HUES6 (cell line): ENCODE measurements at regions not wholly inside any gene's neighbourhood (a gene's known extent, or its start where the extent isn't known, plus 50 kb on each side); places are given as distances from the start of the nearest gene placed in this dataset.

Experiments
- H3K27ac ChIP-seq: 2 replicates; pipeline ENCODE4 v1.7.0; 2013; ENCODE audit warnings: low read depth, mild to moderate bottlenecking, low read length, inconsistent platforms
- H3K27me3 ChIP-seq: 2 replicates; pipeline ENCODE4 v1.6.1; 2013; ENCODE audit warnings: low read length; ENCODE audit not compliant: control insufficient read depth, insufficient read depth
- H3K36me3 ChIP-seq: 2 replicates; pipeline ENCODE4 v1.6.1; 2013; ENCODE audit warnings: low read length; ENCODE audit not compliant: control insufficient read depth, insufficient read depth
- H3K4me1 ChIP-seq: 2 replicates; pipeline ENCODE4 v1.6.1; 2013; ENCODE audit warnings: low read length; ENCODE audit not compliant: control insufficient read depth, insufficient read depth
- H3K4me3 ChIP-seq: 2 replicates; pipeline ENCODE4 v1.5.1; 2013; ENCODE audit warnings: low read depth, low read length
- H3K9ac ChIP-seq: one replicate; pipeline ENCODE4 v1.6.1; 2013; ENCODE audit warnings: mild to moderate bottlenecking, low read length
- H3K9me3 ChIP-seq: 2 replicates; pipeline ENCODE4 v1.6.1; 2013; ENCODE audit warnings: low read depth, low read length; ENCODE audit not compliant: control insufficient read depth, insufficient read depth

DNA sequence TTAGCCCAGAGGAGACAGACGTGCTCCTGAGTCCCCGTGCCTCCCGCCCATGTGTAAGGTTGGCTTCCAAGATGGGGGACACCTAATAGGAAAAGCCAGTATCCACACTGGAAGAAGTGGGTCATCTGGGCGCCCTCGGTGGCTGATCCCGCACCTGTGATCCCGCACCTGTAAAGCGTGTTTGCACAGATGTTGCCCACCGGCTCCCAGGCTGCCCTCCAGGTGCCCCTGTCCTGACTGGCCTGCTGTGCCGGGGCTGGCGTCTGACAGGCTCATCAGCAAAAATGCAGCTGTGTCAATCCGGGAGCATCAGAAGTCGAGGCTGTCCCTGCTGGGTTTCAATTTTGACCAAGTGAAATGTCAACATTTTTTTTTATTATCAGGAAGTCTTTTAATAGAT, 88.5 kb downstream of the IRX1 start:
- no peak overlapping the region for H3K27ac ChIP-seq
- no peaks in the 10 kb centered on the region for H3K27me3 ChIP-seq
- no peaks in the 10 kb centered on the region for H3K9me3 ChIP-seq
- H3K4me1 ChIP-seq, result no peaks in the 10 kb centered on the region
- H3K36me3 ChIP-seq, result no peaks in the 10 kb centered on the region
- H3K4me3 ChIP-seq, result no peak overlapping the region
- H3K9ac ChIP-seq, result no peak overlapping the region

DNA sequence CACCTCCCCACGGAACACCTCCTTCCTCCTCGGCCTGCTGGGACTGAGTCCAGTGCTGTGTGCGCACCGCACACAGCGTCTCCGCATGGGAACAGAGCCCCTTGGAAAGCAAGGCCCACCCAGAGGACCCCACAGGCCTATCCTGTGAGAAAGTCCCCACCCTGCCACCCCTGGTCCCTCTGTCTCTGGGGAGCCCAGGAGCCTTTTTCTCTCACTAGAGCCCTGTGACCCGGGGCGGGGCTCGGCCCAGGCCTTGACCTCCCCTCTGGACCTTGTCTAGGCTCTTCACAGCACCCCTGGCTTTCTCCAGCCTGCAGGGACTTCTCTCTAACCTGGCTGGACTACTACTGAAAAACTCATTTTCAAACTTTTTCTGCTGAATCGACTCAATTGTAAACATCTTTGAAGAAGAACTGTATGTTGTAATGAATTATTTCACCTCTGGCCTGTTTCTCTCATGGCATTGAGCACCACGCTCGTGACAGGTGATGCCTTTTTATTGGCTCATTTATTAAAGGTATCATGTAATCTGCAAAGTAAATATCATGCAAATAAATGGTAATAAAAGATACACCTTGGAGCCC, 89.2 kb downstream of the IRX1 start:
- H3K9ac ChIP-seq, result no peak overlapping the region
- no peak overlapping the region for H3K27ac ChIP-seq
- H3K36me3 ChIP-seq, result no peaks in the 10 kb centered on the region
- no peaks in the 10 kb centered on the region for H3K27me3 ChIP-seq
- no peaks in the 10 kb centered on the region for H3K9me3 ChIP-seq
- no peak overlapping the region for H3K4me3 ChIP-seq
- no peaks in the 10 kb centered on the region for H3K4me1 ChIP-seq

DNA sequence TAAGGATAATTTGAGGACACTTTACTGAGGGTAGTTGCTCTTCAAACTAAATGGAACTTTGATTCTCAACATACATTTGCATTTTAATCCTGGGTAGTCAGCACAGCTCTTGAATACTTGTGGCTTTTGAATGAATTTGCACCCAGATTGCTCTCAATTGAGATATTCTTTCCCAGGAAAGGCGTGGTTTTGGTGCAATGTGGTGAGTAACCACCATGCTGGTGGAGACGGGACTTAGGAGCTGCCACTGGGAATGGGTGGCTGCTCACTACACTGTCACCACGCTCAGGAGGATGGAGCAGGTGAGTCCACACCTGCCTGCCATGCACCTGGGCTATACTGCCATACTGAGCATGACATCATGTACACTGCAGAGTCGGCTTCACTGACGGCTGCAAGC, 99.2 kb downstream of the IRX1 start:
- Histone ChIP-seq H3K9me3 (peaks cover 5% of the 10 kb centered on the region; the same call in 1 of the 2 replicates), H3K9ac (no peak overlapping the region), H3K36me3 (no peaks in the 10 kb centered on the region), H3K27ac (no peak overlapping the region), H3K4me1 (no peaks in the 10 kb centered on the region; the same call in 1 of the 2 replicates), H3K27me3 (no peaks in the 10 kb centered on the region), H3K4me3 (no peak overlapping the region)

DNA sequence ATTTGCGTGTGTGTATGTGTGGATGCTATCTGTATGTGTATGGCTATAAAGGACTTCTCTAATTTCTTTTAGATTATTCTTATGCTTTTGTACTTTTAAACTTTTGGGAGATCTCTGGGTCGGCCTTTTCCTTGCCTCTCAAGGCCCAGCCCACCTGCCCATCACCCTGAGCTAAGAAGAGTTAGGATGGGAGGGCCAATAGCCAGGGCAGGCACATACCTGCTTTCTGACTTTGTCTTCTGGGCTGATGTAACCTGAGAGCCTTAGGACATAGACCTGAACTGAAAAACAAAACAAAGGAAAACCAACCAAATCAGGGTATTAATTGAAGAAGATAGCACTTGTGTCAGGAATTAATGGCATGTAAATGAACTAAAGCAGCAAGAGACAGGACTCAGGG, 100.2 kb downstream of the IRX1 start:
- peaks cover 5% of the 10 kb centered on the region; the same call in 1 of the 2 replicates for H3K9me3 ChIP-seq
- H3K9ac ChIP-seq, result no peak overlapping the region
- H3K27ac ChIP-seq, result no peak overlapping the region
- no peaks in the 10 kb centered on the region for H3K27me3 ChIP-seq
- H3K4me3 ChIP-seq, result no peak overlapping the region
- no peaks in the 10 kb centered on the region; the same call in 1 of the 2 replicates for H3K4me1 ChIP-seq
- no peaks in the 10 kb centered on the region for H3K36me3 ChIP-seq

DNA sequence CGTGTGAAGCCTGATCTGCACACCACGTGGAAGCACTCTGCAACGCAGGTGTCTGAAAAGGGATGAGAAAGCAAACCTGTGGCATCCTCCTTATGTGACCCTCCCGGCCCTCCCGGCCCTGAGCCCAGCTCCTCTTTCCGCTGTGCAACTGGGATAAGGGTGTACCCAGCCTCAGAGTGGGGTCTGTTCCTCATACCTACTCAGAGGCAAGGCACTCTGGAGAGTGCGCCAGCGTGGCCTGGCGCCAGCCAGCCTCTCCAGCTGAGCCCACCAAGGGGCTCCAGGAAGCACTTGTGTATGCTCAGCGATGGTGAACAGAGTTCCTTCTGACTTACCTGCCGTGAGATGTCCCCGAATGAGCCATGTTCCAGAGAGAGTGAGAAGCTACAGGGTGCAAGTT, 102.8 kb downstream of the IRX1 start:
- Histone ChIP-seq H3K4me3 (no peak overlapping the region), H3K27me3 (no peaks in the 10 kb centered on the region), H3K36me3 (no peaks in the 10 kb centered on the region), H3K4me1 (no peaks in the 10 kb centered on the region; the same call in 1 of the 2 replicates), H3K27ac (no peak overlapping the region), H3K9me3 (peaks cover 5% of the 10 kb centered on the region; the same call in 1 of the 2 replicates), H3K9ac (no peak overlapping the region)

DNA sequence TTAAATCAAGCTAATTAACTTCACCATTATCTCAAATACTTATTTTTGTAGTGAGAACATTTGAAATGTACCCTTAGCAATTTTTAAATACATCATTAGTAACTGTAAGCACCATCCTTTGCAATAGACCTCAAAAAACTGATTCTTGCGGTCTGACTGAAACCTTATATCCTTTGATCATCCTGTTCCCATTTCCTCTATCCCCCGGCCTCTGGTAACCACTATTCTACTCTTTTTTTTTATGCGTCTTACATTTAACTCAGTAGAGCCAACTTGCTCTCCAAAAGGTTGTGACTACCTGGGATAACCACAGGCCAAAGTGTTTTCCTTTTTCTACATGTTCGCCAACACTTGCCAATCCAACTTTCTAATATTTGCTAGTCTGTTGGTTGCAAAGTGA, 106.1 kb downstream of the IRX1 start:
- no peaks in the 10 kb centered on the region; the same call in 1 of the 2 replicates for H3K4me1 ChIP-seq
- H3K9ac ChIP-seq, result no peak overlapping the region
- no peaks in the 10 kb centered on the region for H3K27me3 ChIP-seq
- no peaks in the 10 kb centered on the region for H3K36me3 ChIP-seq
- peaks cover under 1% of the 10 kb centered on the region; the same call in 1 of the 2 replicates for H3K9me3 ChIP-seq
- no peak overlapping the region for H3K4me3 ChIP-seq
- no peak overlapping the region for H3K27ac ChIP-seq

DNA sequence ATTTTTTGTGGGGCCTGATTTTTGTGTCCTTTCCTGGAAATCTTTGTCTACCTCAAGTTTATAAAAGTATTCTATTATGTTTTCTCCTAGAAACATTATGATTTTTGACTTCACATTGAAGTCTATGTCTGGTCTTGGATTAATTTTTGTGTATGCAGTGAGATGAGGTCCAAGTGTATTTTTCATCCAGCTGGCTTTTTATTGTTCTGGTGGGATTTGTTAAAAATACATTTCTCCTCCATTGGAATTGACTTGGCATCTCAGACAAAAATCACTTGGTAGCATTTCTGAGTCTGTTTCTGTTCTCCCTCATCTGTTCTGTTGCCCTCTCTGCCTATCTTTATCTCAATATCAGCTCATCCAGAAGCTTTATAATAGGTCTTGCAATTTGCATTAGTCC, 109.0 kb downstream of the IRX1 start:
- H3K27ac ChIP-seq, result no peak overlapping the region
- H3K27me3 ChIP-seq, result no peaks in the 10 kb centered on the region
- peaks cover 7% of the 10 kb centered on the region for H3K4me1 ChIP-seq
- no peaks in the 10 kb centered on the region for H3K9me3 ChIP-seq
- no peak overlapping the region for H3K9ac ChIP-seq
- no peak overlapping the region for H3K4me3 ChIP-seq
- H3K36me3 ChIP-seq, result no peaks in the 10 kb centered on the region

DNA sequence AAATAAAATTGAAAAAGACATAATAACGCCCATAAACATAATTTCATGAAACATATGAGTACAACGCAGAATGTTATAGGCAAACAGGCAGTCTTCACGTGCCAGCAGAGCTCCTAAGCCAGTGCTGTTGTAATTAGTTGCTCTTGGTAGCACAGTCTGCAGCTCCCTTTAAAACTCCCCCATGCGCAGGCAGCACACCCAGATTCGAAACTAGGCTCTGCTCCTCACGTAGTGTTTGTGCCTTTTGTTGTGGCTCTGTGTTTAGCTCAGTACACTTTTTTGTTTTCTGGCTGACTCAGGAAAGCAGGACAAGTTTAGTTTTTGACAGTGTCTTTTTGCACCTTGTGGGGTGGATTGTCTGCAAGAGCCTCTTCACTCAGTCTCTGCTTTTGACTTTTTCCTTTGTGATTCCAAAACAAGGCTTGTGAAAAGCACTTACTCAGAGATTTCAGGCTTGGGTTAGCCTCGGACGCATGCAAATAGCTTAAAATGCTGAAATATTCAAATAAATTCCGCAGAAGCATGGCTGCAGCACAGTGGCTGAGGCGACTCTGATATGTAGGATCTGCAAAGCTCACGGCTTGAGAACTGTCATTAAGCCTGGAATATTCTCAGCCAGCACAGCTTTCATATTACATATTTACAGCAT, 113.6 kb downstream of the IRX1 start:
- no peaks in the 10 kb centered on the region for H3K36me3 ChIP-seq
- peak overlapping the region; percentile 31 for H3K4me3 ChIP-seq
- peaks cover 15% of the 10 kb centered on the region for H3K4me1 ChIP-seq
- H3K9me3 ChIP-seq, result no peaks in the 10 kb centered on the region
- H3K27me3 ChIP-seq, result no peaks in the 10 kb centered on the region
- H3K27ac ChIP-seq, result no peak overlapping the region
- no peak overlapping the region for H3K9ac ChIP-seq

DNA sequence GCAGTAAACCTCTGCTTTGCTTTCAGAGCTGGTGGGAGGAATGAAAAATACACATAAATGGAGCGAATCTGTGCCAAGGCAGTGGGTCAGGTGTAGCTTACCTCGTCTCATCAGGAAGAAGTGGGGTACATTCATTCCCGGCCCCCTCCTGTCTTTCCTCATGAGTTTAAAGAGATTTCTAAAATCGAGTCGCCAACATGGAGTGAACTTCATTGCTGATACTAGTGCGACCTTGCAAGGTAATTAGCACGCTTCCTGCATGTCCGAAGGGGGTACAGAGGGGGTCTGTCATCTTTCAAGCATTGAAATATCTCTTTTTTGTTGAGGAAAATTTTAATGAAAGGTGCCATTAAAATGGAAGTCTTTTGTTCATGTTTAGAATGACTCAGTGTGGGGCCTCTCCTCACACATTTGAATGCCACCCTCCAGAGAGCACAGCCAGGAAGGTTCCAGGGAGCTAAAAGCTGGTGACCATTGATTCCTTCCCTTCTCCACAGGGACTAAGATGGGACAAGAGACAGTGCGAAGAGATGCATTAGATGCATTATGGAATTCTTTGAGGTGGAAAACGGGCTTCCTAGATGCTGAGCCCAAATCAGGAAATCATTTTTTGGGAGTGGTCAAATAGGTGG, 114.2 kb downstream of the IRX1 start:
- no peaks in the 10 kb centered on the region for H3K36me3 ChIP-seq
- H3K9ac ChIP-seq, result no peak overlapping the region
- no peak overlapping the region for H3K27ac ChIP-seq
- no peaks in the 10 kb centered on the region for H3K9me3 ChIP-seq
- H3K4me3 ChIP-seq, result peak overlapping the region; percentile 31
- H3K4me1 ChIP-seq, result peaks cover 15% of the 10 kb centered on the region
- no peaks in the 10 kb centered on the region for H3K27me3 ChIP-seq

DNA sequence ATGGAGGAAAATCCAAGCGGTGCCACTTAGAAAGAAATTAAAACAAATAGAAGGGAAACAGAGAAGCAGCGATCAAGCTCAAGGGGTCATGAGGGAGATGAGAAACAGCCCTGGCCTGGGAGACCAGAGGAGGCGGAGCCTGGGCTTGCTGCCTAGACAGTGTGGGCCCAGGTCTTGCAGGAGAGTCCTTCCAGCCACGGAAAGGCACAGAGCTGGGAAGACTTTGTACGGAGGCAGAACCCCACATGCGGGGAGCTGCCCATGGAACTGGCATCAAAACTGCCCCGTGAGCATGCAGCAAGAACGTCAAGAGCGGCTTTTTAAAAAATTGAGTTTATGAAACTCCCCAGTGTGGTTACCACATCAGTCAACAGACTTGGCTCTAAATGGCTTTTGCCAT, 119.4 kb downstream of the IRX1 start:
- H3K27me3 ChIP-seq, result no peaks in the 10 kb centered on the region
- no peaks in the 10 kb centered on the region for H3K36me3 ChIP-seq
- H3K9me3 ChIP-seq, result no peaks in the 10 kb centered on the region; the same call in 1 of the 2 replicates
- peaks cover 4% of the 10 kb centered on the region; the same call in 1 of the 2 replicates for H3K4me1 ChIP-seq
- H3K27ac ChIP-seq, result no peak overlapping the region
- no peak overlapping the region for H3K9ac ChIP-seq
- no peak overlapping the region for H3K4me3 ChIP-seq

DNA sequence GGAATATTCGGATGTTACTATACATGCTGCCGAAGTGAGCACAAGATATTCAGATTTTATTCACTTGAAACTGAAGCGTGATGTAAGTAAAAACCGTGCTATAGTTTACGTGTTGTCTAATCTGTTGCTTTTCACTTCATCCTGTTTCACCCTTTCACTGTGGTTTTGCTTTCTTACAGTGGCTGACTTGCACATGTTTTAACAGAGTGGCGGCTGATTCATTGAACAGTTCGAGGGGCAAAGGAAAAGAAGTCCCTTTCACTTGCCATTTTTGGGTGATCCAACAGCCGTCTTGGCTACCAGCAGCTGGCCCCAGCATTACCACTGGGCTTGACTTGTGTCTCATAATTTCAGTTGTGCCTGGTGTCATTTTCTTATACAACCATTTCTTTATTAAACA, 134.0 kb downstream of the IRX1 start:
- Histone ChIP-seq H3K4me1 (no peaks in the 10 kb centered on the region), H3K27me3 (no peaks in the 10 kb centered on the region), H3K36me3 (no peaks in the 10 kb centered on the region), H3K4me3 (no peak overlapping the region), H3K9ac (no peak overlapping the region), H3K9me3 (no peaks in the 10 kb centered on the region), H3K27ac (no peak overlapping the region)
